GM18505 (cell line): ENCODE measurements at regions not wholly inside any gene's neighbourhood (a gene's known extent, or its start where the extent isn't known, plus 50 kb on each side); places are given as distances from the start of the nearest gene placed in this dataset.
"Not testable (repeated sequence)": the region's sequence is repeated elsewhere in the genome, so short reads cannot be mapped to it uniquely, and the experiment has no call there.

Source experiments
- ATAC-seq: cut with Tn5 transposase; IDR thresholded peaks from one replicate; pipeline ENCODE4 v1.9.1; 2021; ENCODE audit not compliant: unreplicated experiment
- POLR2A ChIP-seq: IDR thresholded peaks from 4 replicates; pipeline ENCODE4 v1.6.1; 2011; ENCODE audit warnings: borderline replicate concordance; ENCODE audit not compliant: insufficient read depth, insufficient read length; ENCODE audit errors: extremely low read depth

GRCh38 chr5:56405116-56405908 is 172.2 kb upstream of the ANKRD55 start:
- TF ChIP-seq POLR2A = no peak
- ATAC-seq = no peak

DNA sequence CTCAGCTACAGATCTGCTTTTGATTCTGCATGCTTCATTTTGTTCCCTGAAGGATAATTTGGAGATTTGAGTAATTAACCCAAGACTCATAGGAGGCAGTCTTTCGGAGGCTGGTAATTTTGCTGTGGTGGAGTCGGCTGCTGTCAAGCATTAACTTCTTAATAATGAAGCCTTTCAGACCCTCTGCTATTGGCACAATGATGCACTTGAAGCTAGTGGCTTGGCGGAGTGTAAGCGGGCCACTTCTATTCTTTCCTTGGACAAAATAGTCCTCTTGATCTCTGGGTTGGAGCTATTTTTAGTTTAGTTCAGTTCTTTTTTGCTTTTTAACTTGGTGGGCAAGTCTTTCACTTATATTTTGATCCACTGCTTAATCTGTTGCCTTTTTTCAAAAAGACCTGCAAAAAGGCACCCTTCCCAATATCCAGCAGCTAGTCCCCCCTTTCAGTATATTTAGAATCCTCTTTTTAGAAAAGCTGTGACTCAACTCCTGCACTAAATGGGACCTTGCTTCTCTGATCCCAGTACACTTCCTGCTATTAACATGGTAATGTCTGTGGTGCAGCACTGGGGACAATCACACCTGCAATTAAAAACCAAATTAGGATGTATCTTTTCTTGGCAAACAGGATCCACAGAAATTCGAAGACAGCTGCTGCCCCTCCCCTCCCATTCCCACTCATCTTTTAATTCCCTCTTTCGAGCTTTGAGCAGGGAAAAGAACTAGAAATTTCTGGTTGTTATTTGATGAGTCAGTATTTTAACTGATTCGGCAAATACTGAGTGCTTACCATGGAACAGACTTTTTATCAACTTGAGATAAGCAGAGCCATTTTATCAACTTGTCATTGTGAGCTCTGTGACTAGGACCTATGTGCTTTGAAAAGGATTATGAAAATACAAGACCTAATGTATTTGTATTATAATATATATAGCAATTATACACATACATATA is 169.4 kb upstream of the ANKRD55 start:
- ATAC-seq = no peak
- no peak for TF ChIP-seq POLR2A

DNA sequence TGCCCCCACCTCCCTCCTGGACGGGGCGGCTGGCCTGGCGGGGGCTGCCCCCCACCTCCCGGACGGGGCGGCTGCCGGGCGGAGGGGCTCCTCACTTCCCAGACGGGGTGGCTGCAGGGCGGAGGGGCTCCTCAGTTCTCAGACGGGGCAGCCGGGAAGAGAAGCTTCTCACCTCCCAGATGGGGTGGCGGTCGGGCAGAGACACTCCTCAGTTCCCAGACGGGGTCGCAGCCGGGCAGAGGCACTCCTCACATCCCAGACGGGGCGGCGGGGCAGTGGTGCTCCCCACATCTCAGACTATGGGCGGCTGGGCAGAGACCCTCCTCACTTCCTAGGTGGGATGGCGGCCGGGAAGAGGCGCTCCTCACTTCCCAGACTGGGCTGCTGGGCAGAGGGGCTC is 164.7 kb upstream of the ANKRD55 start:
- not testable (repeated sequence) for ATAC-seq

DNA sequence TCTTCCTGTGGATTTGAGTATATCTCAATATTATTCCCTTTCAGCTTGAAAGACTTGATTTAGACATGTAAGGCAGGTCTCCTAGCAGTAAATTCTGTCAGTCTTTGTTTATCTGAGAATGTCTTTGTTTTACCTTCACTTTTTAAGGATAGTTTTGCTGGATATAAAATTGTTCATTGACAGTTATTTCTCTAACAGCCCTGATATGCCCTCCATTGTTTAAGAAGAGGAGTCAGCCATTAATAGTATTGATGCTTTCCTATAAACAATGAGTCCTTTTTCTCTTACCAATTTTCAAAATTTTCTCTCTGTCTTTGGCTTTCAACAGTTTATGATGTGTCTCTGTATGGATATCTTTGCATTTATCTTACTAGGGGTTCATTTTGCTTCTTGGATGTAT is 163.5 kb upstream of the ANKRD55 start:
- ATAC-seq = no peak

GRCh38 chr5:56389261-56389660 is 156.1 kb upstream of the ANKRD55 start:
- no peak for ATAC-seq
- TF ChIP-seq POLR2A = no peak

More for the DNA sequence above, 163.5 kb upstream of the ANKRD55 start:
- TF ChIP-seq POLR2A = no peak

- TF ChIP-seq POLR2A = no peak
- no peak for ATAC-seq
Observed at GRCh38 chr5:56388229-56388985, 155.3 kb upstream of the ANKRD55 start.

DNA sequence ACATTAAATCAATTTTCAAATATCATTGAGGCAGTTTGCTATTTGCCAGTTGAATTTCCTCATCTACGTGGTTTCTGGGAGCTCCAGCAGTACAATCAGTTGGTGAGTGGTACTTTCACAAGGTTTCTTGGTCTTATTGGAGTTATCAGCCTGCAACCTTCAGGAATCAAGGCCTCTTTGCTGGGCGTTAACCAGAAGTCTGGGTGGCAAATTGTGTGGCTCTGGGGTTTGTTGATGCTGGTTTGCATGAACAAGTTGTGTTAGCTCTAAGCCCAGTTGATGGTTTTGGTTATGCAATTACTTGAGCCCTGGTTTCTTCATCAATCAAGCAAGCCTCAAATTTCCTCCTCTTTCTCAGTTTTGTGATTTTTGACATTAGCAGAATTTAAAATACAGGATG is 152.9 kb upstream of the ANKRD55 start:
- TF ChIP-seq POLR2A = no peak
- ATAC-seq = no peak

DNA sequence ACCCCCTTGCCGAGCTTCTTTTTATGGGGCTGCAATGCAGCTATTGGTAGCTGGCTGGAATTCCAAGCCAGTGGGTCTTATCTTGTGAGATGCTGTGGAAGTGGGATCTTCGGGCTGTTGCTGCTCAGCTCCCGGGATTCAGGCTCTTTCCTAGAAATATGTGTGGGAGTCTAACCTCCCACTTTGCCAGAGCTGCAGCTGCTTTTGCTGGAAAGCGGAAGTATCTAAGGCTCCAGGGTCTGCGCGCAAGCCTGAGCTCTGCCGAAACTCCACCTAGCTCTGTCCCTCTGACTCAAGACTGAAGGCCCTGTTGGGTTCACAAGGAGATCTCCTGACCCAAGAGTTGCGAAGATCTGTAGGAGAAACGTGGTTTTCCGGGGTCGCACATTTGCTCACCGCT is 151.1 kb upstream of the ANKRD55 start:
- no peak for TF ChIP-seq POLR2A
- no peak for ATAC-seq

GRCh38 chr5:56383761-56384160 is 150.6 kb upstream of the ANKRD55 start:
- TF ChIP-seq POLR2A = no peak

DNA sequence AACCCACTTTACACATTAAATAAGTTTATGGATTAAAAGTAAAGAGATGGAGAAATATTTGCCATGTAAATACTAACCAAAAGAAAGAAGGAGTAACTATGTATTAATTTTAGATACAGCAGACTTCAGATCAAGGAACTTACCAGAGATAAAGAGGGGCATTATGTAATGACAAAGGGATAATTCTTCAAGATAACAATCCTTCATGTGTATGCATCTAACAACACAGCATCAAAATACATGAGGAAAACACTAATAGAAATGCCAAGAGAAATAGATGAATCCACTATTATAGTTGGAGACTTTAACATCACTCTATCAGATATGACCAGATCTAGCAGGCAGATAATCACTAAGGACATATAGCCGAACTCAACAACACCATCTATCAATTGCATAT is 149.8 kb upstream of the ANKRD55 start:
- no peak for TF ChIP-seq POLR2A
- no peak for ATAC-seq

More at GRCh38 chr5:56383761-56384160, 150.6 kb upstream of the ANKRD55 start:
- no peak for ATAC-seq

- TF ChIP-seq POLR2A = no peak
- no peak for ATAC-seq
Observed at GRCh38 chr5:56377573-56377972, 144.4 kb upstream of the ANKRD55 start.

DNA sequence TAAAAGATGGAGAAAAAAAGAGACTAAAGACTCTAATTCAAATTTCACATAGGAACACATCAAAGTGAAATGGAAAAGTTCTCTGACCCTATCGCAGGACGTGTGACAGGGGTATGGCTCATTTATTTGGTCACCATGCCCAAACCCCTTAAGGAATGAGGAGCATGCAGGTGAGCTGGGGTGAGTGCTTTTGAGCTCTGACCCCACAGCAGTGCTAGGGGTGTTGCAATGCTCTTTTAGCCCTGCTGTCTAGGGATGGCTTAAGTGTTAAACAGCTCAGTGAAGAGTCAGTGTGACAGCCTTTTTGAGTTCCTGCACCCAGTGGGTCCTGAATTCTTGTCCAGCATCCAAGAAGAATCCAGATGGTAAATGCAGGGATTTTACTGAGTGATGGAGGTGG is 143.0 kb upstream of the ANKRD55 start:
- no peak for TF ChIP-seq POLR2A
- ATAC-seq = no peak

DNA sequence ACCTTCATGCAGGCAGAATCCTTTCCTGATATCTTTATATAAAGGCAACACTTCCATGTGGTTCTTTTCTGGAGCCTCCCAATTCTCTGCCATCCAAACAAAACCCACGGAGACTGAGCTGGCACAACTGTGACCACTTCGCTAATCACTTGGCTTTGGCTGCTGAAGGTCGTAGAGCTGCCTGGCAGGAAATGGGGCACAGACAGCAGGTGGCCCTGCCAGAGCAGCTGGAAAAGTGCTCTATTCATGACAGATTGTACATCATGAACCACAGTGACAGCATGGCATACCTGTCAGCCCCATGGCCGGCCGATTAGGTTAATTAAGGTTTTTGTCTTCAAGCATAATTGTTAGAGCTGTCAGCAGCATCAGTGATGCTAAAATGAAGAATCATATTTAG is 141.9 kb upstream of the ANKRD55 start:
- TF ChIP-seq POLR2A = no peak
- ATAC-seq = no peak

DNA sequence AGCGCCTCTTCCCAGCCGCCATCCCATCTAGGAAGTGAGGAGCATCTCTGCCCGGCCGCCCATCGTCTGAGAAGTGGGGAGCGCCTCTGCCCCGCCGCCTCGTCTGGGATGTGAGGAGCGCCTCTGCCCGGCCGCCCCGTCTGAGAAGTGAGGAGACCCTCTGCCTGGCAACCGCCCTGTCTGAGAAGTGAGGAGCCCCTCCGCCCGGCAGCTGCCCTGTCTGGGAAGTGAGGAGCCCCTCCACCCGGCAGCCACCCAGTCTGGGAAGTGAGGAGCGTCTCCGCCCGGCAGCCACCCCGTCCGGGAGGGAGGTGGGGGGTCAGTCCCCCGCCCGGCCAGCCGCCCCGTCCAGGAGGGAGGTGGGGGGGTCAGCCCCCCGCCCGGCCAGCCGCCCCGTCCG is 139.4 kb upstream of the ANKRD55 start:
- not testable (repeated sequence) for ATAC-seq

DNA sequence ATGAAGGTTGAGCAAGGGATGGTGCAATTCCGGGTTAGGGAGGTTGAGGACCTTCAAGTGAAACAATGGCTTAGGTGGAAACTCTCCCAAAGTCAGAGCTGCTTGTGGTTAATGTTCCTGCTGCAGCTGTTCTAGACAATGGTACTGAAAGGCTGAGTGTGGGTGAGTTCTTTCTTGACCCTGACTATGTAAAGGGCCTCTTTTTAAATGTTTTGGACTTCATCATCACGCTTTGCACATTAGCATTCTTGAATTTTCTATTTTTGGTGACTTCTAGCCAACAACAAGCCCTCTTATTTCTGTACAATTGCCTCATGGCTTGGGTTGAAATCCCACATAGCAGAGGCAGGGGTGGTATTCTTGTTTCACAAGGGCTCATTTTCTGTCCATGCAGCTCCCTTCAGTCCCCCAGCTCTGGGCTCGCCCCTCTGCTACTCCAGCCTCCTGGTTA is 136.3 kb upstream of the ANKRD55 start:
- ATAC-seq = no peak
- no peak for TF ChIP-seq POLR2A
